Keratinocyte (primary cell): ENCODE measurements at regions not wholly inside any gene's neighbourhood (a gene's known extent, or its start where the extent isn't known, plus 50 kb on each side); places are given as distances from the start of the nearest gene placed in this dataset.

Source experiments
- DNase-seq: peaks from one replicate; pipeline ENCODE4 v3.0.0-alpha.2; 2011; ENCODE audit warnings: low read depth, missing footprints, low spot score
- FAIRE-seq: peaks from 2 replicates; lab custom pipeline; 2011; peaks lifted over from hg19 to GRCh38; lab: Jason Lieb, UNC
- H2AFZ ChIP-seq: 2 replicates; pipeline ENCODE4 v1.6.0; 2012; ENCODE audit warnings: low read length, control low read depth, inconsistent platforms; ENCODE audit not compliant: control insufficient read depth
- H3K27ac ChIP-seq: 2 replicates; pipeline ENCODE4 v1.5.1; 2011; ENCODE audit warnings: low read length; ENCODE audit not compliant: control insufficient read depth, insufficient read depth
- H3K27me3 ChIP-seq: 3 replicates; pipeline ENCODE4 v1.6.0; 2011; ENCODE audit warnings: low read length; ENCODE audit not compliant: control insufficient read depth, insufficient read depth; ENCODE audit errors: extremely low read depth
- H3K36me3 ChIP-seq, 2 experiments: 2 replicates in 1 of 2; 3 replicates in 1 of 2; pipeline ENCODE4 v1.5.1; 2011; ENCODE audit warnings: low read length in 2 of 2, mild to moderate bottlenecking in 1 of 2; ENCODE audit not compliant: control insufficient read depth in 2 of 2, insufficient read depth in 2 of 2; ENCODE audit errors: extremely low read depth in 1 of 2
- H3K4me1 ChIP-seq: 3 replicates; pipeline ENCODE4 v1.5.1; 2011; ENCODE audit warnings: low read length; ENCODE audit not compliant: control insufficient read depth, insufficient read depth; ENCODE audit errors: extremely low read depth
- H3K4me2 ChIP-seq: 3 replicates; pipeline ENCODE4 v1.6.0; 2011; ENCODE audit warnings: low read depth, low read length; ENCODE audit not compliant: control insufficient read depth, insufficient read depth; ENCODE audit errors: extremely low read depth
- H3K4me3 ChIP-seq, 3 experiments: fragments of 200-600 bp in 1 of 3; sonication (generic) in 1 of 3; 2 replicates in 2 of 3; 3 replicates in 1 of 3; pipeline ENCODE4 v1.5.1; 2011 to 2016; ENCODE audit warnings: low read length in 3 of 3, mild to moderate bottlenecking in 3 of 3, control low read depth in 2 of 3, inconsistent platforms in 1 of 3, low read depth in 1 of 3, mixed read lengths in 1 of 3, mixed run types in 1 of 3, moderate library complexity in 1 of 3; ENCODE audit not compliant: control insufficient read depth in 2 of 3, insufficient read depth in 2 of 3; ENCODE audit errors: extremely low read depth in 1 of 3
- H3K79me2 ChIP-seq: 2 replicates; pipeline ENCODE4 v1.6.0; 2012; ENCODE audit warnings: low read length; ENCODE audit not compliant: control insufficient read depth, insufficient read depth
- H3K9ac ChIP-seq: 3 replicates; pipeline ENCODE4 v1.6.0; 2011; ENCODE audit warnings: low read length; ENCODE audit not compliant: control insufficient read depth, insufficient read depth; ENCODE audit errors: extremely low read depth
- H3K9me1 ChIP-seq: 3 replicates; pipeline ENCODE4 v1.6.0; 2011; ENCODE audit warnings: low read length; ENCODE audit not compliant: control insufficient read depth, insufficient read depth; ENCODE audit errors: extremely low read depth
- H3K9me3 ChIP-seq: 2 replicates; pipeline ENCODE4 v1.5.1; 2012; ENCODE audit warnings: low read depth, low read length; ENCODE audit not compliant: control insufficient read depth
- H4K20me1 ChIP-seq: 3 replicates; pipeline ENCODE4 v1.6.0; 2011; ENCODE audit warnings: low read length; ENCODE audit not compliant: control insufficient read depth, insufficient read depth; ENCODE audit errors: extremely low read depth
- EZH2 ChIP-seq: IDR thresholded peaks from one replicate; pipeline ENCODE4 v1.6.1; 2012; ENCODE audit warnings: inconsistent platforms, mild to moderate bottlenecking, low read length, moderate library complexity
- dilution Hi-C: fragments of 300-500 bp; cut with MboI; formaldehyde crosslinking; loops from one replicate; pipeline ENCODE4 v1.7.0; 2020; ENCODE audit warnings: low sequenced_read_pairs; ENCODE audit not compliant: extremely low pct_ligation_motif_present
- TF ChIP-seq, protein P1 (sequence below), 3 experiments: IDR thresholded peaks in 1 of 3; conservative IDR thresholded peaks in 1 of 3; optimal IDR thresholded peaks in 1 of 3; 2 replicates in 2 of 3; 3 replicates in 1 of 3; pipeline versions ENCODE3 to v1.5.1; 2011; ENCODE audit warnings: low read length in 3 of 3, mild to moderate bottlenecking in 3 of 3, moderate library complexity in 2 of 3, control low read depth in 1 of 3, inconsistent platforms in 1 of 3; ENCODE audit not compliant: insufficient read depth in 2 of 3; ENCODE audit errors: extremely low read depth in 1 of 3

DNA sequence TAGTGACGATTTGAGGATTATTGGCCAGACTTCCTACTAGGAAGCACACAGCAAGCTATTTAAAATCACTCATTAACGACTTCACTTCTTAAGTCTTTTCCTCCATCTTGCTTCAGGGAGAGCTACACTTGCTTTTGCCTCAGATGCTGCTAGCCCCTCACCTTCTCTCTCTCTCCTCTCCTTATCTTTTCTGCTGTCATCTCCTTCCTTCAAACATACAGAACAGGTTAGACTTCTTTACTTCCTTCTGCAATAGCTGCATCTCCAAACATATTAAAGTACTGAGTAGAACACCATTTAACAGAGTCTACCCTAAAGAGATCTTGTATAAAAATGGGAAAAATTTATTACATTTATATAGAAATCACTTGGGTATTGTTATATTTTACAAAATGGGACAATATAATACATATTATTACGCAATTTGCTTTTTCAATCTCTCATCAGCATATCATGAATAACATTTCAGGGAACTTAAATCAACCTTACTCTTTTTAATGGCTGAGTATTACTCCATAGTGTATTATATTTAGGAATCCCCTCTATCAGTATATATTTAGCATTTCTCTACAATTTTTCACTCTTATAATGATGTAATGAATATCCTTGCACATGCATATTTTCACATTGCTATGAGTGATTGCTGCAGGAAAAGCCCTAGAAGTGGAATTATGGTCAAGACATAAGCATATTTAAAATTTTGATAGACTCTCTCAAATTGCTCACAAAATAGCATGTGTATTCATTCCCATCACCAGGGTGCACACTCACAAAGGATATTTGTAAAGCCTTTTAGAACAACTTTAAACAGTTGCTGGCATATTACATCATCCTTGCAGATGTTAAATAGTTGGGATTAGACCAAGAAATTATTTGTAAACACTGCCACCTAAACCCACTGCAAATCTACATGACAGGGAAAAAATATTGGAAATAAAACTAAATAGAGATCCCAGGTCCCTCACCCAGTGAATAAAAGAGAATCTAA, 164.5 kb upstream of the NFIB start:
- Histone ChIP-seq H3K4me3 (no peak overlapping the region), H3K4me1 (no peaks in the 10 kb centered on the region), H4K20me1 (no peaks in the 10 kb centered on the region), H3K79me2 (no peaks in the 10 kb centered on the region), H3K27me3 (no peaks in the 10 kb centered on the region), H3K36me3 (no peaks in the 10 kb centered on the region), H3K9ac (no peak overlapping the region), H3K4me2 (no peak overlapping the region), H3K9me1 (no peaks in the 10 kb centered on the region), H3K9me3 (no peaks in the 10 kb centered on the region), H2AFZ (no peak overlapping the region), H3K27ac (no peak overlapping the region)
- DNase-seq (no peak), FAIRE-seq (no peak)
- TF ChIP-seq, protein P1, sequence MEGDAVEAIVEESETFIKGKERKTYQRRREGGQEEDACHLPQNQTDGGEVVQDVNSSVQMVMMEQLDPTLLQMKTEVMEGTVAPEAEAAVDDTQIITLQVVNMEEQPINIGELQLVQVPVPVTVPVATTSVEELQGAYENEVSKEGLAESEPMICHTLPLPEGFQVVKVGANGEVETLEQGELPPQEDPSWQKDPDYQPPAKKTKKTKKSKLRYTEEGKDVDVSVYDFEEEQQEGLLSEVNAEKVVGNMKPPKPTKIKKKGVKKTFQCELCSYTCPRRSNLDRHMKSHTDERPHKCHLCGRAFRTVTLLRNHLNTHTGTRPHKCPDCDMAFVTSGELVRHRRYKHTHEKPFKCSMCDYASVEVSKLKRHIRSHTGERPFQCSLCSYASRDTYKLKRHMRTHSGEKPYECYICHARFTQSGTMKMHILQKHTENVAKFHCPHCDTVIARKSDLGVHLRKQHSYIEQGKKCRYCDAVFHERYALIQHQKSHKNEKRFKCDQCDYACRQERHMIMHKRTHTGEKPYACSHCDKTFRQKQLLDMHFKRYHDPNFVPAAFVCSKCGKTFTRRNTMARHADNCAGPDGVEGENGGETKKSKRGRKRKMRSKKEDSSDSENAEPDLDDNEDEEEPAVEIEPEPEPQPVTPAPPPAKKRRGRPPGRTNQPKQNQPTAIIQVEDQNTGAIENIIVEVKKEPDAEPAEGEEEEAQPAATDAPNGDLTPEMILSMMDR (optimal IDR thresholded peaks at IDR 0.05 in 1 of 3, IDR thresholded peaks at IDR 0.05 in 1 of 3, conservative IDR thresholded peaks at IDR 0.05 in 1 of 3; ENCODE audit: extremely low read depth in 1 of 3, insufficient read depth in 2 of 3, low read length in 3 of 3) = no peak
- no peak for TF ChIP-seq EZH2
- dilution Hi-C loops = no loop called here

GRCh38 chr9:14471041-14471440, 157.1 kb upstream of the NFIB start:
- TF ChIP-seq, protein P1 (optimal IDR thresholded peaks at IDR 0.05 in 1 of 3, IDR thresholded peaks at IDR 0.05 in 1 of 3, conservative IDR thresholded peaks at IDR 0.05 in 1 of 3; ENCODE audit: extremely low read depth in 1 of 3, insufficient read depth in 2 of 3, low read length in 3 of 3) = no peak
- TF ChIP-seq EZH2 = no peak
- no peaks in the 10 kb centered on the region for H3K36me3 ChIP-seq
- H3K9me1 ChIP-seq = no peaks in the 10 kb centered on the region
- DNase-seq (no peak), FAIRE-seq (no peak)
- no peaks in the 10 kb centered on the region for H3K27me3 ChIP-seq
- H3K4me2 ChIP-seq = no peak overlapping the region
- H3K27ac ChIP-seq = no peak overlapping the region
- no peak overlapping the region for H3K4me3 ChIP-seq
- H3K79me2 ChIP-seq = no peaks in the 10 kb centered on the region
- dilution Hi-C loops = no loop called here
- no peak overlapping the region for H2AFZ ChIP-seq
- no peaks in the 10 kb centered on the region for H3K9me3 ChIP-seq
- H4K20me1 ChIP-seq = no peaks in the 10 kb centered on the region
- peaks cover 5% of the 10 kb centered on the region for H3K4me1 ChIP-seq
- no peak overlapping the region for H3K9ac ChIP-seq
